ENCODE measurements at regions not wholly inside any gene's neighbourhood (a gene's known extent, or its start where the extent isn't known, plus 50 kb on each side); places are given as distances from the start of the nearest gene placed in this dataset.
A peak's percentile ranks its signal among the peaks of the same experiment; 100 is the strongest.
"Not testable (repeated sequence)": the region's sequence is repeated elsewhere in the genome, so short reads cannot be mapped to it uniquely, and the experiment has no call there.

- peak; percentile 77 for DNase-seq
Observed at GRCh38 chr6:28585335-28585734, 59.7 kb downstream of the GPX5 start.

DNA sequence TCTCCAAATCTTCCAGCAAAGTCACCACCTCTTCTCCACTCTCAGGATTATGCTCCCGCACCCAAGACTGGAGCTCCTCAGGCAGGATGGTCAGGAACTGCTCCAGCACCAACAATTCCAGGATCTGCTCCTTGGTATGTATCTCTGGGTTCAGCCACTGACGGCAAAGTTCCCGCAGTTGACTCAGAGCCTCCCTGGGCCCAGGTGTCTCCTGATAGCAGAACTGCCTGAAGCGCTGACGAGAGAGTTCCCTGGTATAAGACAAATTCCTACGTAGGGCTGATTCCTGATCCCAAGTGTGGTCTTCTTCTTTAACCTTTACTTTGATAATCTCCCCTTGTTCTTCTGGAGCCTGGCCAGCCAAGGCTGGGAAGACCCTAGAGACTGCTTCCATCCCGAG lies 60.6 kb downstream of the GPX5 start:
- DNase-seq: no peak

GRCh38 chr6:28586962-28587745 lies 61.5 kb downstream of the GPX5 start:
- peak; percentile 30 for DNase-seq

DNA sequence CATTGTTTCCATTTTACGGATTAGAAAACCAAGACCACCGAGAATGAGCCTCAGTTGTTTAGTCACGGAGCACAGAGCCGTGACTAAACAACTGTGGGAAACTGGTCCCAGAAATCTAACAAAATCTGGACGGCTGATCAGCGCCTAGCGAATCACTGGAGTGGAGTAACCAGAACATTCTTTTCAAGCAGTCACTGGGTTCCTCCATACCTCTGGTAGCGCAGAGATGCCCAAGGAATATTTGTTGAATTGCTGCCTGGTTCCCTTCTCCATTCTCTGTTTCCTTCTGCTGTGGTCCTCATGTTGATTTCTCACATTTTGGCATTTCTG lies 62.0 kb downstream of the GPX5 start:
- no peak for DNase-seq

- no peak for DNase-seq
Observed at GRCh38 chr6:28588666-28589065, 63.0 kb downstream of the GPX5 start.

- DNase-seq: peak; percentile 93
Observed at GRCh38 chr6:28589234-28589956, 63.7 kb downstream of the GPX5 start.

- no peak for DNase-seq
Observed at GRCh38 chr6:28589957-28590349, 64.3 kb downstream of the GPX5 start.

DNA sequence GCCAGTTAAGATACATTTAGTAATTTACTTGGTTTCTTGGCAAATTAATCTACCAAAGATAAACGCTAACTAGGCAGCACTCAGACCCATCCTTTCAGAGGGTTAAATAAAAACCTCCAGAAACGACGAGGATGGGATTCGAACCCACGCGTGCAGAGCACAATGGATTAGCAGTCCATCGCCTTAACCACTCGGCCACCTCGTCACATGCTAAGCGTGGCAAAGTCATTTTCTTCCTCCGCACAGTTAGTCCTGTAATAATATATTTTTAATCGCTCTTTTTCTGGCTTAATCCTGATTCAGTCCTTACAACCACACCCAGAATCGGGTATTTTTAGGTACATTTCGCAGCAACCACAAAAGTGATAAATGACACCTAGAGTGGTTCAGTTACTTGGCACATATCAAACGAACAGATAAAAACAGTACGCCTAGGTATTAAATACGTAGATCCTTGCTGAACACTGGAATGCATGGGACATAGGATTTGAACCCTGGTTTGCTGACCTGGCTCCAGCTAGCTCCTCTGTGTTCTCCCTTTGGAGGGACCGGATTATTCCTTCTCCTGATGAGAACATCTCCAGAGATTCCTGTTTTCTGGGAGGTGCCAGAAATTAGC lies 71.6 kb downstream of the GPX5 start:
- peak; percentile 54 for DNase-seq

- DNase-seq: peak; percentile 5
Observed at GRCh38 chr6:28597924-28598722, 72.4 kb downstream of the GPX5 start.

- no peak for DNase-seq
Observed at GRCh38 chr6:28598757-28599686, 73.3 kb downstream of the GPX5 start.

- DNase-seq: no peak
Observed at GRCh38 chr6:28600245-28600644, 74.6 kb downstream of the GPX5 start.

DNA sequence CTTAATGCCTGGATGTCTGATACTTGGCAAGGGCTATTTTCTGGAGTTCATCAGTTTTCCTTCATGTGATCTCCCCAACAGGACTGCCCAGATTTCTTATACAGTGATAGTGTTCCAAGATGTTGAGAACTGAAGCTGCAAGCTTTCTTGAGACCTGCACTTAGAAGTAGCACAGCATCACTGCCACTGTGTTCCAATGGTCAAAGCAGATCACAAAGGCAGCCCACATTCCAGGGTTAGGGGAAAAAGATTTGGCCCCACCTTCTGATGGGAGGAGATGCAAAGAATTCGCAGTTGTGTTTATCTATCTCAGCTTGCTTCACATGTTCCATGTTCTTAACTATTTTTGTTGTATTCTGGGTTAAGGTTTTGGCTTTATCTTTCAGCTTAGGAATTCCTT lies 78.2 kb downstream of the GPX5 start:
- DNase-seq: no peak

GRCh38 chr6:28606424-28607391 lies 81.0 kb downstream of the GPX5 start:
- DNase-seq: peak; percentile 78

GRCh38 chr6:28607990-28608389 lies 82.3 kb downstream of the GPX5 start:
- no peak for DNase-seq

DNA sequence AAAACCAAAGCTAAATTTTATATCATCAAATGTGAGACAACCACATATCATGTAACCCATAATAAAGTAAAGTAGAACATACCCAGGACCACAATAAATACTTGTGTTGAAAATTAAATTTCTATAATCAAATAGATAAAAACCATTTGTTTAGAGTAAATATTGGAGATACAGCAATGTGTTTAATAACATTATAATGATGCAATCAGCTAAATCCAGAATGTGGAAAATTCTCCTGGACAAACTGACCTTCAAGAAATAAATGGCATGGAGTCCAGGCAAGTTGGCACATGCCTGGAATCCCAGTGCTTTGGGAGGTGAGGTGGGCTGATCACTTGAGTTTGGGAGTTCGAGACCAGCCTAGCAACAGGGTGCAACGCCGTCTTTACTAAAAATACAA lies 84.0 kb downstream of the GPX5 start:
- no peak for DNase-seq

- no peak for DNase-seq
Observed at GRCh38 chr6:28615616-28615954, 89.9 kb downstream of the GPX5 start.

GRCh38 chr6:28615955-28616747 lies 90.5 kb downstream of the GPX5 start:
- DNase-seq: no peak

GRCh38 chr6:28618898-28619555 lies 93.3 kb downstream of the GPX5 start:
- DNase-seq: no peak

DNA sequence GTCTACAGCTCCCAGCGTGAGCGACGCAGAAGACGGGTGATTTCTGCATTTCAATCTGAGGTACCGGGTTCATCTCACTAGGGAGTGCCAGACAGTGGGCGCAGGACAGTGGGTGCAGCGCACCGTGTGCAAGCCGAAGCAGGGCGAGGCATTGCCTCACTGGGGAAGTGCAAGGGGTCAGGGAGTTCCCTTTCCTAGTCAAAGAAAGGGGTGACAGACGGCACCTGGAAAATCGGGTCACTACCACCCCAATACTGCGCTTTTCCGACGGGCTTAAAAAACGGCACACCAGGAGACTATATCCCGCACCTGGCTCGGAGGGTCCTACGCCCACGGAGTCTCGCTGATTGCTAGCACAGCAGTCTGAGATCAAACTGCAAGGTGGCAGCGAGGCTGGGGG lies 95.6 kb downstream of the GPX5 start:
- DNase-seq: not testable (repeated sequence)

GRCh38 chr6:28623242-28623641 lies 97.6 kb downstream of the GPX5 start:
- DNase-seq: not testable (repeated sequence)
